ENCODE measurements at regions not wholly inside any gene's neighbourhood (a gene's known extent, or its start where the extent isn't known, plus 50 kb on each side); places are given as distances from the start of the nearest gene placed in this dataset.

DNA sequence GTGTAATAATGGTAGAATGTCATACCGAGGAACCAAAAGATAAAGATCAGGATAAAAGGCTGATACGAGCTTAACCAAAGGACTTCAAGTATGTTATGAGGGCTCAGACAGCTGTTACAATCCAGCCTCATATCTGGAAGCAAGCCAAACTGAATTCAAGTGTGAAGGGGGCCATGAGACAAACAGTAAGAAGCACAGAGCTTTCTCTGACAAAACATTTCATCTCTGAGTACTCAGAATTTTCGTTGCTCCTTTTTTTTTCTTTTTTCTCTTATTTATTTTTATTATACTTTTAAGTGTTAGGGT is 52.9 kb upstream of the CD180 start:
- Histone ChIP-seq H4K20me1 (ENCODE audit: control insufficient read depth, insufficient read depth) (no peaks in the 10 kb centered on the region), H3K27ac (ENCODE audit: control insufficient read depth, insufficient read depth) (no peak overlapping the region), H3K27me3 (replicated peaks in 1 of 2; ENCODE audit: control insufficient read depth in 2 of 2, insufficient read depth in 2 of 2, low read length in 1 of 2) (no peaks in the 10 kb centered on the region), H3K36me3 (ENCODE audit: control insufficient read depth in 2 of 2, insufficient read depth in 2 of 2, low read length in 1 of 2) (no peaks in the 10 kb centered on the region), H3K9ac (ENCODE audit: control insufficient read depth, insufficient read depth, low read length) (no peak overlapping the region), H3K9me3 (replicated peaks; ENCODE audit: control insufficient read depth, insufficient read depth, low read length) (no peaks in the 10 kb centered on the region), H3K4me3 (no peak overlapping the region), H3K4me1 (ENCODE audit: control insufficient read depth, insufficient read depth, low read length) (no peaks in the 10 kb centered on the region), H3K4me2 (ENCODE audit: control insufficient read depth, insufficient read depth) (no peak overlapping the region), H2AFZ (ENCODE audit: control insufficient read depth, low read depth, low read length) (no peak overlapping the region), H3K79me2 (ENCODE audit: control insufficient read depth, insufficient read depth, low read length) (no peaks in the 10 kb centered on the region)
- ChIA-PET SMC1A (ENCODE audit: uncharacterized antibody, unreplicated experiment) (interaction anchor here (0.6 to 4.6 kb wide), 4 partner anchors 9 to 1022 kb away, joined by 3 to 55 read pairs (median 3); no protein-coding TSS in a partner anchor), POLR2A (interaction anchor here (0.5 kb wide), 1 partner anchor 200 kb away, joined by 4 read pairs; no protein-coding TSS in a partner anchor), RAD21 (ENCODE audit: unreplicated experiment) (interaction anchor here (1.0 kb wide), 1 partner anchor 1003 kb away, joined by 3 read pairs; no protein-coding TSS in a partner anchor), CTCF (no interaction called here)
- 23% methylated on average over 3 of the region's 3 CpGs for WGBS (ENCODE audit: insufficient coverage, insufficient replicate concordance, low lambda C conversion rate, missing lambda C conversion rate)
- intact Hi-C loops (cut with micrococcal nuclease; ENCODE audit: unreplicated experiment): no loop called here
- ATAC-seq: no peak
- in situ Hi-C loops (cut with MboI): loop anchor here (5.0 to 25.0 kb wide), 3 partner anchors 1003 to 1738 kb away; no protein-coding TSS in a partner anchor
- TF ChIP-seq ZNF207 (IDR thresholded peaks at IDR 0.05; ENCODE audit: borderline replicate concordance) (no peak), CBFB (IDR thresholded peaks at IDR 0.05; ENCODE audit: low read depth) (no peak), NR2C1 (IDR thresholded peaks at IDR 0.05) (no peak), TARDBP (IDR thresholded peaks at IDR 0.05; ENCODE audit: borderline replicate concordance) (no peak), TCF12 (IDR thresholded peaks at IDR 0.05; ENCODE audit: low read depth, low read length) (no peak), NFYA (IDR thresholded peaks at IDR 0.05; ENCODE audit: borderline replicate concordance, low read depth, low read length) (no peak), SMAD1 (IDR thresholded peaks at IDR 0.05; ENCODE audit: low read depth, partially characterized antibody) (no peak), ZSCAN29 (IDR thresholded peaks at IDR 0.05) (no peak)
- TF ChIP-seq, protein P1, sequence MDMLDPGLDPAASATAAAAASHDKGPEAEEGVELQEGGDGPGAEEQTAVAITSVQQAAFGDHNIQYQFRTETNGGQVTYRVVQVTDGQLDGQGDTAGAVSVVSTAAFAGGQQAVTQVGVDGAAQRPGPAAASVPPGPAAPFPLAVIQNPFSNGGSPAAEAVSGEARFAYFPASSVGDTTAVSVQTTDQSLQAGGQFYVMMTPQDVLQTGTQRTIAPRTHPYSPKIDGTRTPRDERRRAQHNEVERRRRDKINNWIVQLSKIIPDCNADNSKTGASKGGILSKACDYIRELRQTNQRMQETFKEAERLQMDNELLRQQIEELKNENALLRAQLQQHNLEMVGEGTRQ (IDR thresholded peaks at IDR 0.05; ENCODE audit: borderline replicate concordance, low read depth, low read length): no peak
- TF ChIP-seq, protein P2, sequence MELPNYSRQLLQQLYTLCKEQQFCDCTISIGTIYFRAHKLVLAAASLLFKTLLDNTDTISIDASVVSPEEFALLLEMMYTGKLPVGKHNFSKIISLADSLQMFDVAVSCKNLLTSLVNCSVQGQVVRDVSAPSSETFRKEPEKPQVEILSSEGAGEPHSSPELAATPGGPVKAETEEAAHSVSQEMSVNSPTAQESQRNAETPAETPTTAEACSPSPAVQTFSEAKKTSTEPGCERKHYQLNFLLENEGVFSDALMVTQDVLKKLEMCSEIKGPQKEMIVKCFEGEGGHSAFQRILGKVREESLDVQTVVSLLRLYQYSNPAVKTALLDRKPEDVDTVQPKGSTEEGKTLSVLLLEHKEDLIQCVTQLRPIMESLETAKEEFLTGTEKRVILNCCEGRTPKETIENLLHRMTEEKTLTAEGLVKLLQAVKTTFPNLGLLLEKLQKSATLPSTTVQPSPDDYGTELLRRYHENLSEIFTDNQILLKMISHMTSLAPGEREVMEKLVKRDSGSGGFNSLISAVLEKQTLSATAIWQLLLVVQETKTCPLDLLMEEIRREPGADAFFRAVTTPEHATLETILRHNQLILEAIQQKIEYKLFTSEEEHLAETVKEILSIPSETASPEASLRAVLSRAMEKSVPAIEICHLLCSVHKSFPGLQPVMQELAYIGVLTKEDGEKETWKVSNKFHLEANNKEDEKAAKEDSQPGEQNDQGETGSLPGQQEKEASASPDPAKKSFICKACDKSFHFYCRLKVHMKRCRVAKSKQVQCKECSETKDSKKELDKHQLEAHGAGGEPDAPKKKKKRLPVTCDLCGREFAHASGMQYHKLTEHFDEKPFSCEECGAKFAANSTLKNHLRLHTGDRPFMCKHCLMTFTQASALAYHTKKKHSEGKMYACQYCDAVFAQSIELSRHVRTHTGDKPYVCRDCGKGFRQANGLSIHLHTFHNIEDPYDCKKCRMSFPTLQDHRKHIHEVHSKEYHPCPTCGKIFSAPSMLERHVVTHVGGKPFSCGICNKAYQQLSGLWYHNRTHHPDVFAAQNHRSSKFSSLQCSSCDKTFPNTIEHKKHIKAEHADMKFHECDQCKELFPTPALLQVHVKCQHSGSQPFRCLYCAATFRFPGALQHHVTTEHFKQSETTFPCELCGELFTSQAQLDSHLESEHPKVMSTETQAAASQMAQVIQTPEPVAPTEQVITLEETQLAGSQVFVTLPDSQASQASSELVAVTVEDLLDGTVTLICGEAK (IDR thresholded peaks at IDR 0.05; ENCODE audit: borderline replicate concordance): no peak
- TF ChIP-seq, protein P3, sequence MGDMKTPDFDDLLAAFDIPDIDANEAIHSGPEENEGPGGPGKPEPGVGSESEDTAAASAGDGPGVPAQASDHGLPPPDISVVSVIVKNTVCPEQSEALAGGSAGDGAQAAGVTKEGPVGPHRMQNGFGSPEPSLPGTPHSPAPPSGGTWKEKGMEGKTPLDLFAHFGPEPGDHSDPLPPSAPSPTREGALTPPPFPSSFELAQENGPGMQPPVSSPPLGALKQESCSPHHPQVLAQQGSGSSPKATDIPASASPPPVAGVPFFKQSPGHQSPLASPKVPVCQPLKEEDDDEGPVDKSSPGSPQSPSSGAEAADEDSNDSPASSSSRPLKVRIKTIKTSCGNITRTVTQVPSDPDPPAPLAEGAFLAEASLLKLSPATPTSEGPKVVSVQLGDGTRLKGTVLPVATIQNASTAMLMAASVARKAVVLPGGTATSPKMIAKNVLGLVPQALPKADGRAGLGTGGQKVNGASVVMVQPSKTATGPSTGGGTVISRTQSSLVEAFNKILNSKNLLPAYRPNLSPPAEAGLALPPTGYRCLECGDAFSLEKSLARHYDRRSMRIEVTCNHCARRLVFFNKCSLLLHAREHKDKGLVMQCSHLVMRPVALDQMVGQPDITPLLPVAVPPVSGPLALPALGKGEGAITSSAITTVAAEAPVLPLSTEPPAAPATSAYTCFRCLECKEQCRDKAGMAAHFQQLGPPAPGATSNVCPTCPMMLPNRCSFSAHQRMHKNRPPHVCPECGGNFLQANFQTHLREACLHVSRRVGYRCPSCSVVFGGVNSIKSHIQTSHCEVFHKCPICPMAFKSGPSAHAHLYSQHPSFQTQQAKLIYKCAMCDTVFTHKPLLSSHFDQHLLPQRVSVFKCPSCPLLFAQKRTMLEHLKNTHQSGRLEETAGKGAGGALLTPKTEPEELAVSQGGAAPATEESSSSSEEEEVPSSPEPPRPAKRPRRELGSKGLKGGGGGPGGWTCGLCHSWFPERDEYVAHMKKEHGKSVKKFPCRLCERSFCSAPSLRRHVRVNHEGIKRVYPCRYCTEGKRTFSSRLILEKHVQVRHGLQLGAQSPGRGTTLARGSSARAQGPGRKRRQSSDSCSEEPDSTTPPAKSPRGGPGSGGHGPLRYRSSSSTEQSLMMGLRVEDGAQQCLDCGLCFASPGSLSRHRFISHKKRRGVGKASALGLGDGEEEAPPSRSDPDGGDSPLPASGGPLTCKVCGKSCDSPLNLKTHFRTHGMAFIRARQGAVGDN (IDR thresholded peaks at IDR 0.05): no peak
- BruUV-seq (replicated peaks): no TSS peak
- FAIRE-seq: no peak
- DNase-seq (ENCODE audit: low read depth, low spot score): no peak
